GM19351 (cell line): ENCODE measurements at regions not wholly inside any gene's neighbourhood (a gene's known extent, or its start where the extent isn't known, plus 50 kb on each side); places are given as distances from the start of the nearest gene placed in this dataset.
A peak's percentile ranks its signal among the peaks of the same experiment; 100 is the strongest.
"Not testable (repeated sequence)": the region's sequence is repeated elsewhere in the genome, so short reads cannot be mapped to it uniquely, and the experiment has no call there.

Source experiments
- ATAC-seq: cut with Tn5 transposase; IDR thresholded peaks from one replicate; pipeline ENCODE4 v1.9.1; 2021; ENCODE audit warnings: mild to moderate bottlenecking, moderate library complexity; ENCODE audit not compliant: unreplicated experiment

GRCh38 chrX:15127010-15127409 is 142.9 kb downstream of the ASB9 start:
- no peak for ATAC-seq

DNA sequence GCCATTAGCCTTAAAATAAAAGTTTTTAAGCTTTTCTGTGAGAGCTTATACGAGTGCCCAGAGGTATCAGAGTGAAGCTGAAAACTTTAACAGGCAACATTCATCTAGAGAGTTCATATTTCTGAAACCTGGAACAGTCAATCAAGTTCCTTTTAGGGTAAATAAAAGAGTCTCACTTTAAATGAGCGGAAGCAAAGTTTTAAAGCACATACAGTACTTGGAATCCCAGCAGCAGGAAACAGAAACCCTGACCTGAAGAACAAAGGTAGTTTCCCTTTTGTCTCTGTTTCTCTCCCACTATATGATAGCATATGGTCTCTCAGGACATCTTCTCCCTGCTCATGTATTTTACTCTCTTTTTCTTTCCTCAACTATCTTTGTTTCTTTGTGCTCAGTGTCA is 153.0 kb downstream of the ASB9 start:
- no peak for ATAC-seq

- no peak for ATAC-seq
These were observed 154.9 kb downstream of the ASB9 start for GRCh38 chrX:15114743-15115566.

- no peak for ATAC-seq
These were observed 162.4 kb downstream of the ASB9 start for GRCh38 chrX:15107367-15107988.

GRCh38 chrX:15098505-15098904 is 171.4 kb downstream of the ASB9 start:
- no peak for ATAC-seq

- ATAC-seq = no peak
These were observed 182.1 kb downstream of the ASB9 start for GRCh38 chrX:15087747-15088146.

- ATAC-seq = peak; percentile 7
These were observed 196.6 kb downstream of the ASB9 start for GRCh38 chrX:15073313-15073712.

DNA sequence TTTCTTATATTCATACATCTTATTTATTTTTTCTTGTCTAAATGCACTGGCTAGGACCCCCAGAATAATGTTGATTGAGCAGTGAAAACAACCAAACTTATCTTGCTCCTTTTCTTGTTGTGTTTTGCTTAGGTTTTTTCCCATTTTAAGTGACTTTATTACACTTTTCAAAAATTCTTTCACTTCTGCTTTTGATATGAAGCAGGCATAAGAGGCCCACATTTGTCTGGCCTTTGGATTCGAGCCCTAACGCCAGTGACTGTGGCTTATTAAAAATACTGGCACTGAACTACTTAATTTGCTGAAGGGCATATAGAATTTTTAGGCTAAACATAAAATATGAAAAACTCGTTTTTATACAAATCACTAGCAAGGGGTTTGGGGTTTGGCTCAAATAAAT is 197.0 kb downstream of the ASB9 start:
- peak; percentile 64 for ATAC-seq

- ATAC-seq = no peak
These were observed 197.6 kb downstream of the ASB9 start for GRCh38 chrX:15072259-15072658.

- no peak for ATAC-seq
These were observed 186.3 kb downstream of the MOSPD2 start for GRCh38 chrX:15059474-15059873.

DNA sequence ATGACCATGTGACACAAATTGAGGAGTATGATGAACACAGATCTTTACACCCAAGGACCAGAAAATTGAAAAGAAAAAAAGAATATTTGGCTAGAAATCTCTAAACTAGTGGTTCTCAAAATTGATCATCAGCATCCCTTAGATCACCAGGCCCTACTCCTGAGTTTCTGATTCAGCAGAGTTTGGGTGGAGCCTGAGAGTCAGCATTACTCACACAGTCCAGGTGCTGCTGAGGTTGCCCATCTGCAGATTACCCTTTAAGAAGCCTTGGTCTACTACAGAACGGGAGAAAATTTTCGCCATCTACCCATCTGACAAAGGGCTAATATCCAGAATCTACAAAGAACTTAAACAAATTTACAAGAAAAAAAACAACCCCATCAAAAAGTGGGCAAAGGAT is 182.8 kb downstream of the MOSPD2 start:
- ATAC-seq = no peak

GRCh38 chrX:15055146-15055930 is 182.1 kb downstream of the MOSPD2 start:
- ATAC-seq = no peak

GRCh38 chrX:15050395-15050794 is 177.2 kb downstream of the MOSPD2 start:
- no peak for ATAC-seq

DNA sequence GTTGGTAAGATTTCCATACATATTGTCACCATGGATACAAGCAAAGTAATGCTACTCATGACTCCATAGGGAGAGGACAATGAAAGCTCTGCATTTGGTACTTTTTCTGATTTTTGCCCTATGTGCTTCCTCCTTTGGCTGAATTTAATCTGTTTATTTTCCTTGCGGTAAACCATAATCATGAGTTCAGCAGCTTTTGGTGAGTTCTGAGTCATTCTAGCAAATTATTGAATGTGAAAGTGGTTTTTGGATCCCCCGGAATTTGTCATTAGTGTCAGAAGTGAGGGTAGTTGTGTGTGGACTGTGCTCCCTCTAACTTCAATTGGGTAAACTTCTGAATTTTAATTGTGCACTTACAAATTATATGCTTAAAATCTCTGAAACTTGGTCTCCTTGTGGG is 170.3 kb downstream of the MOSPD2 start:
- ATAC-seq = peak; percentile 81

- no peak for ATAC-seq
These were observed 160.7 kb downstream of the MOSPD2 start for GRCh38 chrX:15033917-15034316.

DNA sequence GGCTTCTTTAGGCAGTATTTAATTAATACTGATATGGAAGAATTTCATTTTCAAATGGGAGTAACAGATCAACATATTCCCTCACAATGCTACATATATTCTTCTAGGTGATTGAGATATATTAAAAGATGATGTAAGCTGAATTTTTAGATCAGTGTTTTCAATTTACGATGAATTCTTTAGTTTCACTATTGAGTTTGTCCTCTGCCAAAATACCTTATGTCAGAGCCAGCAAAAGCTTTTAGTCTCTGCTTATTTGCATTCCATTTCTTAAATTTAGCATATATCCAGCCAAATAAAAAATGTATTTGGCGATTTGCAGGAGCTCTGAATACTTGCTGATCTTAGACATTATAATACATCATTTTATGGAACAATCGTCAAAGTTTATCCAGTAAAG is 144.3 kb downstream of the MOSPD2 start:
- ATAC-seq = no peak

DNA sequence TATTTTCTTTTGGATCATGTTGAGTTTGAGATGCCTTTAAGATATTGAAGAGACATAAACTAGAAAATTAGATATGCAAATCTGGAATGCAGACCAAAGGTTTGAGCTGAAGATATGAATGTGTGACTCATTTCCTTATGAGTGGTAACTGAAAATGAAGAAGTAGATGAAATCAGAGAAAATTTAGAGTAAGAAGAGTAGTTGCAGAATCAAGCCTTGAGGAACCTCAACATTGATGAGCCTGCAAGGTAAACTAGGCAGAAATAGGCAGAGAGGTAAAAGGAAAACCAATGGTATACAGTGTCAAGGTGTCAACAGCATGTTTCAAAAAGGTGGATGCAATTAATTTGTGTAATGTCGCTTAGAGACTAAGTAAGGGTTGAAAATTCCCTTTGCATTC is 142.8 kb downstream of the MOSPD2 start:
- no peak for ATAC-seq

- no peak for ATAC-seq
These were observed 141.1 kb downstream of the MOSPD2 start for GRCh38 chrX:15014281-15014680.

DNA sequence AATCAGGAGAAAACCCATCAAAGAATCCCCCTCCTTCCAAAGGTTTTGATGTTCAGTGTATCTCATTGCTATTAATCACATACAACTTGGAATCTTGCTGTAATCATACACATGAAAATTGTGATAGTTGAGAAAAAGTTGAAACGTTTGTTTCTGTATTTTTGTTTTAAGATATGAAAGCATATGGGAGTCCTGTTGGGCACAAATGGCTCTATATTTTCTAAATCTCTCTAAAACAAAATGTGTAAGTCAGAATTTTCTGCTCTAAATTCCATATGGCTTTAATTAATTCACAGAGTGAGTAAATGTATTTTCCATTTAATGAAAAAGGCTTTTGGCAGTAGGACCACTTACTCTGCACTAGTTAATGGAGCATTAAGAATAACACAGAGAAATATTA is 140.2 kb downstream of the MOSPD2 start:
- no peak for ATAC-seq

- no peak for ATAC-seq
These were observed 124.0 kb downstream of the MOSPD2 start for GRCh38 chrX:14997271-14997670.

DNA sequence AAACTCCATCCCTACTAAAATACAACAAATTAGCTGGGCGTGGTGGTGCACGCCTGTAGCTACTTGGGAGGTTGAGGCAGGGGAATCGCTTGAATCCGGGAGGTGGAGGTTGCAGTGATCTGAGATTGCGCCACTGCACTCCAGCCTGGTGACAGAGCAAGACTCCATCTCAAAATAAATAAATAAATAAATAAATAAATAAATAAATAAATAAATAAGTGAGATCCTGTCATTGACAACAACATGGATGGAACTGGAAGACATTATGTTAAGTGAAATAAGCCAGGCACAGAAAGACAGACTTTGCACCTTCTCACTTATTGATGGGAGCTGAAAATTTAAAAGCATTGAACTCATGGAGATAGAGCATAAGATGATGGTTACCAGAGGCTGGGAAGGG is 111.2 kb downstream of the MOSPD2 start:
- not testable (repeated sequence) for ATAC-seq
